Endometrial microvascular endothelial cells (primary cell): ENCODE measurements at regions not wholly inside any gene's neighbourhood (a gene's known extent, or its start where the extent isn't known, plus 50 kb on each side); places are given as distances from the start of the nearest gene placed in this dataset.

ENCODE experiments used
- in situ Hi-C: cut with HindIII; loops from 2 replicates; pipeline ENCODE4 v1.10.0; 2017; ENCODE audit warnings: low sequenced_read_pairs, low pct_unique_long_range_greater_than_20kb; ENCODE audit errors: inconsistent ontology term

GRCh38 chr3:106710596-106710995 lies 666.6 kb upstream of the CCDC54 start:
- in situ Hi-C loops, result no loop called here

- in situ Hi-C loops, result no loop called here
Observed at GRCh38 chr3:106711650-106712049, 665.6 kb upstream of the CCDC54 start.

- in situ Hi-C loops, result no loop called here
Observed at GRCh38 chr3:106714400-106714799, 662.8 kb upstream of the CCDC54 start.

GRCh38 chr3:106715286-106715685 lies 662.0 kb upstream of the CCDC54 start:
- in situ Hi-C loops, result no loop called here

GRCh38 chr3:106717178-106717780 lies 660.0 kb upstream of the CCDC54 start:
- in situ Hi-C loops, result no loop called here

- in situ Hi-C loops, result no loop called here
Observed at GRCh38 chr3:106719077-106719476, 658.2 kb upstream of the CCDC54 start.

GRCh38 chr3:106719583-106719982 lies 657.7 kb upstream of the CCDC54 start:
- in situ Hi-C loops, result no loop called here

GRCh38 chr3:106720510-106720909 lies 656.7 kb upstream of the CCDC54 start:
- in situ Hi-C loops, result no loop called here

GRCh38 chr3:106725566-106725965 lies 651.7 kb upstream of the CCDC54 start:
- in situ Hi-C loops, result no loop called here

GRCh38 chr3:106728315-106729098 lies 648.7 kb upstream of the CCDC54 start:
- in situ Hi-C loops, result no loop called here

GRCh38 chr3:106729481-106729880 lies 647.8 kb upstream of the CCDC54 start:
- in situ Hi-C loops, result no loop called here

- in situ Hi-C loops, result no loop called here
Observed at GRCh38 chr3:106731230-106731629, 646.0 kb upstream of the CCDC54 start.

GRCh38 chr3:106734712-106735111 lies 642.5 kb upstream of the CCDC54 start:
- in situ Hi-C loops, result no loop called here

- in situ Hi-C loops, result no loop called here
Observed at GRCh38 chr3:106737265-106737664, 640.0 kb upstream of the CCDC54 start.

- in situ Hi-C loops, result no loop called here
Observed at GRCh38 chr3:106740116-106740515, 637.1 kb upstream of the CCDC54 start.

- in situ Hi-C loops, result no loop called here
Observed at GRCh38 chr3:106745344-106746168, 631.7 kb upstream of the CCDC54 start.

GRCh38 chr3:106746286-106746685 lies 631.0 kb upstream of the CCDC54 start:
- in situ Hi-C loops, result no loop called here

GRCh38 chr3:106748472-106749262 lies 628.6 kb upstream of the CCDC54 start:
- in situ Hi-C loops, result no loop called here

GRCh38 chr3:106750092-106750491 lies 627.1 kb upstream of the CCDC54 start:
- in situ Hi-C loops, result no loop called here
